A549 (cell line): ENCODE measurements at regions not wholly inside any gene's neighbourhood (a gene's known extent, or its start where the extent isn't known, plus 50 kb on each side); places are given as distances from the start of the nearest gene placed in this dataset.

ENCODE experiments used
- ATAC-seq, 2 experiments: fragments of 200-7000 bp in 1 of 2; fragments of >200 bp in 1 of 2; cut with Nextera tagmentation in 1 of 2; cut with Tn5 transposase in 1 of 2; 3 replicates each; pipeline versions ENCODE4 v1.8.0 to v1.9.1; 2018 to 2020; ENCODE audit warnings: mild to moderate bottlenecking in 1 of 2, moderate library complexity in 1 of 2
- CTCF ChIA-PET: fragments of 300-600 bp; sonication (Branson Sonifier 250); formaldehyde crosslinking; extraction: SDS; loops from one replicate; lab custom pipeline; 2021; ENCODE audit warnings: antibody characterized with exemption, inconsistent platforms; lab: Yijun Ruan, JAX
- POLR2A ChIA-PET: fragments of 350-600 bp; formaldehyde crosslinking; extraction: SDS; loops from one replicate; lab custom pipeline; 2021; ENCODE audit warnings: antibody characterized with exemption, inconsistent platforms; lab: Yijun Ruan, JAX
- DNase-seq, 2 experiments: peaks; one replicate each; pipeline versions ENCODE4 v3.0.0 to v3.0.0-alpha.2; 2011 to 2016; ENCODE audit warnings: low read depth in 1 of 2, low spot score in 1 of 2
- FAIRE-seq: peaks from 2 replicates; lab custom pipeline; 2011; peaks lifted over from hg19 to GRCh38; lab: Jason Lieb, UNC
- H3K27ac ChIP-seq, 2 experiments: fragments of >200 bp; sonication (Bioruptor Twin); formaldehyde crosslinking; 3 replicates each; pipeline ENCODE4 v1.5.1; 2016 to 2017
- H3K4me1 ChIP-seq: fragments of >200 bp; sonication (Bioruptor Twin); formaldehyde crosslinking; 3 replicates; pipeline ENCODE4 v1.6.1; 2016
- H3K4me2 ChIP-seq: fragments of >200 bp; sonication (Bioruptor Twin); formaldehyde crosslinking; 3 replicates; pipeline ENCODE4 v1.6.1; 2016
- H3K4me3 ChIP-seq: fragments of >200 bp; sonication (Bioruptor Twin); formaldehyde crosslinking; 3 replicates; pipeline ENCODE4 v1.5.1; 2016
- H3K9me3 ChIP-seq: fragments of >200 bp; sonication (Bioruptor Twin); formaldehyde crosslinking; 3 replicates; pipeline ENCODE4 v1.6.1; 2016
- ATOH8 ChIP-seq: fragments of 250-450 bp; sonication (Bioruptor Pico); IDR thresholded peaks from 2 replicates; pipeline ENCODE4 v1.5.0; 2020; ENCODE audit warnings: low read depth, mild to moderate bottlenecking, moderate library complexity
- BCL3 ChIP-seq: fragments of >200 bp; sonication (Bioruptor Twin); formaldehyde crosslinking; IDR thresholded peaks from 3 replicates; pipeline ENCODE4 v1.6.1; 2016
- BHLHE40 ChIP-seq: IDR thresholded peaks from 2 replicates; pipeline ENCODE4 v1.6.1; 2012; ENCODE audit warnings: low read depth, low read length, inconsistent platforms
- CBX2 ChIP-seq: fragments of 200-600 bp; sonication (generic); IDR thresholded peaks from 2 replicates; pipeline ENCODE4 v1.6.1; 2016; ENCODE audit warnings: low read depth, mild to moderate bottlenecking, borderline replicate concordance
- CHD2 ChIP-seq: fragments of 150-350 bp; IDR thresholded peaks from 2 replicates; pipeline ENCODE4 v1.6.1; 2014; ENCODE audit warnings: low read length; ENCODE audit not compliant: partially characterized antibody
- CHD4 ChIP-seq: fragments of 200-600 bp; sonication (generic); IDR thresholded peaks from 2 replicates; pipeline ENCODE4 v1.6.1; 2016; ENCODE audit warnings: antibody characterized with exemption, mild to moderate bottlenecking, borderline replicate concordance
- E2F6 ChIP-seq: IDR thresholded peaks from 2 replicates; pipeline ENCODE4 v1.6.1; 2012; ENCODE audit warnings: low read depth, borderline replicate concordance
- EHF ChIP-seq: fragments of 250-450 bp; sonication (Bioruptor Pico); IDR thresholded peaks from 2 replicates; pipeline ENCODE4 v1.5.0; 2020; ENCODE audit warnings: mild to moderate bottlenecking
- ELK1 ChIP-seq: fragments of 150-350 bp; IDR thresholded peaks from 2 replicates; pipeline ENCODE4 v1.6.1; 2014; ENCODE audit warnings: low read depth, mild to moderate bottlenecking, low read length
- EP300 ChIP-seq, 2 experiments: fragments of >200 bp; sonication (Bioruptor Twin); formaldehyde crosslinking; IDR thresholded peaks; 2 replicates in 1 of 2; 3 replicates in 1 of 2; pipeline ENCODE4 v1.6.1; 2016 to 2017
- ESRRA ChIP-seq: fragments of 150-350 bp; IDR thresholded peaks from 2 replicates; pipeline ENCODE4 v1.6.1; 2014; ENCODE audit warnings: mild to moderate bottlenecking, low read length, borderline replicate concordance
- FOXS1 ChIP-seq: fragments of 250-450 bp; sonication (Bioruptor Pico); IDR thresholded peaks from 2 replicates; pipeline ENCODE4 v1.5.0; 2020; ENCODE audit warnings: mild to moderate bottlenecking, moderate library complexity
- HES2 ChIP-seq: fragments of >200 bp; sonication (Bioruptor Twin); formaldehyde crosslinking; IDR thresholded peaks from 2 replicates; pipeline ENCODE4 v1.6.1; 2016
- HOXB13 ChIP-seq: fragments of 250-450 bp; sonication (Bioruptor Pico); IDR thresholded peaks from 2 replicates; pipeline ENCODE4 v1.5.0; 2020; ENCODE audit warnings: low read depth, mild to moderate bottlenecking, moderate library complexity
- HOXB5 ChIP-seq: fragments of 250-450 bp; sonication (Bioruptor Pico); IDR thresholded peaks from 2 replicates; pipeline ENCODE4 v1.5.0; 2020; ENCODE audit warnings: mild to moderate bottlenecking, moderate library complexity
- JUN ChIP-seq, 2 experiments: fragments of >200 bp; sonication (Bioruptor Twin); formaldehyde crosslinking; IDR thresholded peaks; 2 replicates in 1 of 2; 3 replicates in 1 of 2; pipeline ENCODE4 v1.6.1; 2016 to 2017
- JUNB ChIP-seq: fragments of >200 bp; sonication (Bioruptor Twin); formaldehyde crosslinking; IDR thresholded peaks from 2 replicates; pipeline ENCODE4 v1.6.1; 2016
- MAX ChIP-seq: IDR thresholded peaks from 2 replicates; pipeline ENCODE4 v1.6.1; 2012
- NFE2L2 ChIP-seq: fragments of 150-350 bp; conservative IDR thresholded peaks from 2 replicates; pipeline ENCODE4 v1.6.1; 2014; ENCODE audit warnings: low read length
- PBX3 ChIP-seq: IDR thresholded peaks from 2 replicates; pipeline ENCODE4 v1.6.1; 2012
- POLR2A ChIP-seq: IDR thresholded peaks from 2 replicates; pipeline ENCODE4 v1.6.1; 2012; ENCODE audit warnings: mild to moderate bottlenecking, low read length
- RAD21 ChIP-seq, 2 experiments: fragments of >200 bp in 1 of 2; sonication (Bioruptor Twin) in 1 of 2; formaldehyde crosslinking in 1 of 2; IDR thresholded peaks in 1 of 2; conservative IDR thresholded peaks in 1 of 2; 2 replicates in 1 of 2; 3 replicates in 1 of 2; pipeline ENCODE4 v1.6.1; 2012 to 2018; ENCODE audit warnings: inconsistent platforms in 1 of 2
- RARB ChIP-seq: fragments of 250-450 bp; sonication (Bioruptor Pico); IDR thresholded peaks from 2 replicates; pipeline ENCODE4 v1.8.0; 2021; ENCODE audit warnings: mild to moderate bottlenecking, moderate library complexity
- RFX5 ChIP-seq: fragments of 450-650 bp; IDR thresholded peaks from 2 replicates; pipeline ENCODE4 v1.7.1; 2014; ENCODE audit warnings: antibody characterized with exemption, mild to moderate bottlenecking, moderate library complexity
- RNF2 ChIP-seq: fragments of 200-600 bp; sonication (generic); IDR thresholded peaks from 2 replicates; pipeline ENCODE4 v1.6.1; 2016; ENCODE audit warnings: low read depth, mild to moderate bottlenecking, antibody characterized with exemption, moderate library complexity, borderline replicate concordance
- SMC3 ChIP-seq: fragments of >200 bp; sonication (Bioruptor Twin); formaldehyde crosslinking; IDR thresholded peaks from 3 replicates; pipeline ENCODE4 v1.6.1; 2018; ENCODE audit warnings: inconsistent platforms
- TFCP2L1 ChIP-seq: fragments of 250-450 bp; sonication (Bioruptor Pico); IDR thresholded peaks from 2 replicates; pipeline ENCODE4 v1.5.0; 2021; ENCODE audit warnings: mild to moderate bottlenecking
- ZC3H11A ChIP-seq: fragments of 450-650 bp; IDR thresholded peaks from 2 replicates; pipeline ENCODE4 v1.6.1; 2014; ENCODE audit warnings: antibody characterized with exemption, mild to moderate bottlenecking
- ZFP36 ChIP-seq: fragments of 450-650 bp; IDR thresholded peaks from 2 replicates; pipeline ENCODE4 v1.6.1; 2014; ENCODE audit warnings: borderline replicate concordance; ENCODE audit not compliant: partially characterized antibody
- ZNF302 ChIP-seq: fragments of 250-450 bp; sonication (Bioruptor Pico); IDR thresholded peaks from 2 replicates; pipeline ENCODE4 v1.9.0; 2021; ENCODE audit warnings: inconsistent platforms, mild to moderate bottlenecking, moderate library complexity
- ZSCAN20 ChIP-seq: fragments of 250-450 bp; sonication (Bioruptor Pico); IDR thresholded peaks from 2 replicates; pipeline ENCODE4 v1.8.0; 2022; ENCODE audit warnings: mild to moderate bottlenecking, moderate library complexity
- WGBS: methylation state at CpG from one replicate; pipeline ENCODE4 v1.1.6; 2017; ENCODE audit errors: missing lambda C conversion rate; 5-methylcytosine and 5-hydroxymethylcytosine counted together

- ChIA-PET CTCF (no interaction called here), POLR2A (no interaction called here)
- ATAC-seq (no peak), FAIRE-seq (no peak), DNase-seq (no peak)
- Histone ChIP-seq H3K27ac (no peak overlapping the region), H3K4me2 (no peak overlapping the region), H3K4me3 (no peak overlapping the region), H3K4me1 (no peaks in the 10 kb centered on the region), H3K9me3 (no peaks in the 10 kb centered on the region)
- no peak for TF ChIP-seq RFX5
- TF ChIP-seq CHD2 = no peak
- 18% methylated on average over 5 of the region's 6 CpGs for WGBS
These were observed 286.8 kb upstream of the VCX3A start for GRCh38 chrX:6821730-6822129.

GRCh38 chrX:6813836-6814370 lies 279.0 kb upstream of the VCX3A start:
- ChIA-PET CTCF (no interaction called here), POLR2A (no interaction called here)
- DNase-seq = no peak
- FAIRE-seq = no peak
- TF ChIP-seq ZSCAN20 (CRISPR knock-in tag) (no peak), JUNB (no peak), ZNF302 (CRISPR knock-in tag) (no peak), RAD21 (conservative IDR thresholded peaks at IDR 0.05 in 1 of 2, IDR thresholded peaks at IDR 0.05 in 1 of 2) (no peak), BCL3 (no peak), HOXB5 (no peak), E2F6 (no peak), FOXS1 (CRISPR knock-in tag) (no peak), RNF2 (no peak), ELK1 (no peak), SMC3 (no peak), ATOH8 (CRISPR knock-in tag) (no peak), HES2 (no peak), CBX2 (no peak), POLR2A (no peak), PBX3 (no peak), NFE2L2 (no peak), ZC3H11A (no peak)
- no peak for ATAC-seq
- Histone ChIP-seq H3K4me1 (no peaks in the 10 kb centered on the region), H3K4me3 (no peak overlapping the region), H3K27ac (no peak overlapping the region), H3K9me3 (no peaks in the 10 kb centered on the region), H3K4me2 (no peak overlapping the region)
- WGBS = 8% methylated on average over 8 of the region's 8 CpGs

GRCh38 chrX:6812087-6812486 lies 277.2 kb upstream of the VCX3A start:
- H3K9me3 ChIP-seq = no peaks in the 10 kb centered on the region
- no peak overlapping the region for H3K4me2 ChIP-seq
- no peak overlapping the region for H3K27ac ChIP-seq
- no peaks in the 10 kb centered on the region for H3K4me1 ChIP-seq
- DNase-seq (no peak), ATAC-seq (no peak), FAIRE-seq (no peak)
- WGBS = 0% methylated on average over 1 of the region's 1 CpG
- CTCF ChIA-PET = no interaction called here
- POLR2A ChIA-PET = no interaction called here
- TF ChIP-seq EHF (CRISPR knock-in tag) = no peak
- no peak for TF ChIP-seq BHLHE40
- no peak for TF ChIP-seq ZSCAN20 (CRISPR knock-in tag)
- no peak for TF ChIP-seq MAX
- TF ChIP-seq TFCP2L1 (CRISPR knock-in tag) = no peak
- TF ChIP-seq EP300 (IDR thresholded peaks at IDR 0.05) = no peak
- TF ChIP-seq RARB = no peak
- no peak for TF ChIP-seq CHD2
- TF ChIP-seq CHD4 = no peak
- no peak for TF ChIP-seq ZFP36
- no peak for TF ChIP-seq ESRRA
- no peak for TF ChIP-seq RFX5
- TF ChIP-seq HOXB13 = no peak
- no peak for TF ChIP-seq JUN (IDR thresholded peaks at IDR 0.05)
- TF ChIP-seq HES2 = no peak
- no peak overlapping the region for H3K4me3 ChIP-seq
